ENCODE measurements at regions not wholly inside any gene's neighbourhood (a gene's known extent, or its start where the extent isn't known, plus 50 kb on each side); places are given as distances from the start of the nearest gene placed in this dataset.

DNA sequence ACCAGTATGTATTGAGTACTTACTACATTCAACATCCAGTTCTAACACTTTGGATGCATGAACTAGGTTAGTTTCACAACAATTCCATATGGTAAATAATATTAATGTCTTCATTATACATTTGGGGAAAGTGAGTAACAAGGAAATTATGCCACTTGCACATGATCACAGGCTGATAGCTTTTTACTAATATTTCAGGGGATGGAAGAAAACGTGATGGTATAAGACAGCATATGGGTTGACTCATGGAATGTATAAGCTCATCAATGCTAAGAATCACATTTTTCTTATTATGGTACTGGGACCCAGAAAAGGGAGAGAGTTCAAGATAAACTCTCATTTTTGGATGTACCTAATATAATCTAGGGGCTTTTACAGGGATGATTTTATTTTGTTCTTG, 188.7 kb downstream of the MIAT start:
- TF ChIP-seq CTCF (IDR thresholded peaks at IDR 0.05) (no peak), EZH2 (IDR thresholded peaks at IDR 0.05; ENCODE audit: borderline replicate concordance, insufficient read depth, low read depth, low read length, poor library complexity, severe bottlenecking) (no peak)
